ENCODE measurements at regions not wholly inside any gene's neighbourhood (a gene's known extent, or its start where the extent isn't known, plus 50 kb on each side); places are given as distances from the start of the nearest gene placed in this dataset.
A peak's percentile ranks its signal among the peaks of the same experiment; 100 is the strongest.

DNA sequence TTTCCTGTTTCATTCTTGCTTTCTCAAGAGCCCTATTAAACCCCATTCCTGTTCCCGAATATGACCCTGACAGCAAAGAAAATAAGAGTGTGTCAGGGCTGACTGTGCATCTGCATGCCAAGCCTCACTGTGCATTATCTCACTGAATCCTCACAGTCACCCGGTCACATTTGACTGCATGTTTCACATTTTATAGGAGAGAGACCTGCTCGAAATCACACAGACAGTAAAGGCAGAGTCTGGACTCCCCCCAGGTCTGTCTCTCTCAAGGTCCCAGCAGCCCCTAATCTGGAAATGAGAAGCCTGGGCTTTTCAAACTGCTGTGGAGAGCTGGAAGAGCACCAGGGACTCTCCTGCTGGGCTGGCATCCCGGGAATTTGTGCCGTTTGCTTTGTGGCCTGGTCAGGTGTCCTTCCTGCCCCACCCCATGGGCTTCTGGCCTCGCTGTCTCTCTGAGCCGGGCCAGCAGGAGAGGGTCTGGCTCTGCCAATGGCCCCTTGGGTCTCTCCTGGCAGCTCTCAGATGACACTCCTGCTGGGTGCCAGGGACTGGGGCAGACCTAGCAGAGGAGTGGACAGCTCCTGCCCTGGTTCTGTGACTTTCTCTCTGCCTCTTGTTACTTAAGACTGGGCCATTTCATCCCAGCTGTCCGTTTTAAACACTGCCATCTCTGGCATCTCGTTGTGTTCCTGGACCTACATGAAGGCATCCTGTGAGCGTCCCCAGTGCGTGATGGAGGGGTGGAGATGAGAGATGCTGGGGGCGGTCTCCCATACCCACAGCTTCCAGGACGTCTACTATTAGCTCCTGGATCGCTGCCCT lies 173.6 kb downstream of the ARHGAP12 start:
- H3K27ac ChIP-seq = no peak overlapping the region
- peak in 1 of 2 donors; percentile 40 for DNase-seq (ENCODE audit: low read depth in 1 of 2, low spot score in 1 of 2)

GRCh38 chr10:31753681-31754080 lies 174.9 kb downstream of the ARHGAP12 start:
- no peaks in the 10 kb centered on the region for H3K9me3 ChIP-seq (ENCODE audit: low read depth)
- H3K27me3 ChIP-seq = no peaks in the 10 kb centered on the region
- H3K36me3 ChIP-seq = no peaks in the 10 kb centered on the region
- no peaks in the 10 kb centered on the region for H3K4me1 ChIP-seq (ENCODE audit: low read depth)
- no peak overlapping the region for H3K27ac ChIP-seq
- TF ChIP-seq CTCF (IDR thresholded peaks at IDR 0.05; ENCODE audit: low read depth, low read length) = no peak
- DNase-seq (ENCODE audit: low read depth in 1 of 2, low spot score in 1 of 2) = no peak
- no peak overlapping the region for H3K4me3 ChIP-seq

More for the DNA sequence above, 173.6 kb downstream of the ARHGAP12 start:
- Histone ChIP-seq H3K9me3 (ENCODE audit: low read depth) (no peaks in the 10 kb centered on the region), H3K36me3 (no peaks in the 10 kb centered on the region), H3K4me3 (no peak overlapping the region), H3K4me1 (ENCODE audit: low read depth) (no peaks in the 10 kb centered on the region), H3K27me3 (no peaks in the 10 kb centered on the region)
- no peak for TF ChIP-seq CTCF (IDR thresholded peaks at IDR 0.05; ENCODE audit: low read depth, low read length)

DNA sequence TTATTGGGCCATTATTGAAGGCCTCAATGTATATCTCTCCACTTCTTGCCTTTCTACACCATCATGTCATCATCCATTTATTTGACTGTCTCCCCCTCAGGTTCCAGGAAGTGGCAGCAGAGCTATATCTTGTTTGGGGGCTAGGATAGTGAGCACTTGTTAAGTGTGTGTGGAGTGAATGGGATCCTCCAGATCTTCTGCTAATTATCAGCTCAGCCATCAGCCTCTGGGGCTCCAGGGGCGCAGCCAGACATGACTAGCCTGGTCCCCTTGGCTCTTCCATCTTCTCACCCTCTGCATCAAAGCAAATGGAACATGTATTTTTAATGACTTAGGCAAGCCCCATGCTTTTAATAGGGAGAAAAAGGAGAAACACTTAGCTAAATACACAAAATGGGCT lies 176.5 kb downstream of the ARHGAP12 start:
- Histone ChIP-seq H3K9me3 (ENCODE audit: low read depth) (no peaks in the 10 kb centered on the region), H3K27ac (no peak overlapping the region), H3K4me1 (ENCODE audit: low read depth) (no peaks in the 10 kb centered on the region), H3K27me3 (no peaks in the 10 kb centered on the region), H3K36me3 (no peaks in the 10 kb centered on the region), H3K4me3 (no peak overlapping the region)
- DNase-seq (ENCODE audit: low read depth in 1 of 2, low spot score in 1 of 2) = no peak
- TF ChIP-seq CTCF (IDR thresholded peaks at IDR 0.05; ENCODE audit: low read depth, low read length) = no peak

- Histone ChIP-seq H3K27me3 (no peaks in the 10 kb centered on the region), H3K9me3 (ENCODE audit: low read depth) (no peaks in the 10 kb centered on the region), H3K36me3 (no peaks in the 10 kb centered on the region), H3K27ac (no peak overlapping the region), H3K4me3 (no peak overlapping the region), H3K4me1 (ENCODE audit: low read depth) (no peaks in the 10 kb centered on the region)
- DNase-seq (ENCODE audit: low read depth in 1 of 2, low spot score in 1 of 2) = no peak
- TF ChIP-seq CTCF (IDR thresholded peaks at IDR 0.05; ENCODE audit: low read depth, low read length) = no peak
Observed at GRCh38 chr10:31751738-31752080, 176.9 kb downstream of the ARHGAP12 start.

DNA sequence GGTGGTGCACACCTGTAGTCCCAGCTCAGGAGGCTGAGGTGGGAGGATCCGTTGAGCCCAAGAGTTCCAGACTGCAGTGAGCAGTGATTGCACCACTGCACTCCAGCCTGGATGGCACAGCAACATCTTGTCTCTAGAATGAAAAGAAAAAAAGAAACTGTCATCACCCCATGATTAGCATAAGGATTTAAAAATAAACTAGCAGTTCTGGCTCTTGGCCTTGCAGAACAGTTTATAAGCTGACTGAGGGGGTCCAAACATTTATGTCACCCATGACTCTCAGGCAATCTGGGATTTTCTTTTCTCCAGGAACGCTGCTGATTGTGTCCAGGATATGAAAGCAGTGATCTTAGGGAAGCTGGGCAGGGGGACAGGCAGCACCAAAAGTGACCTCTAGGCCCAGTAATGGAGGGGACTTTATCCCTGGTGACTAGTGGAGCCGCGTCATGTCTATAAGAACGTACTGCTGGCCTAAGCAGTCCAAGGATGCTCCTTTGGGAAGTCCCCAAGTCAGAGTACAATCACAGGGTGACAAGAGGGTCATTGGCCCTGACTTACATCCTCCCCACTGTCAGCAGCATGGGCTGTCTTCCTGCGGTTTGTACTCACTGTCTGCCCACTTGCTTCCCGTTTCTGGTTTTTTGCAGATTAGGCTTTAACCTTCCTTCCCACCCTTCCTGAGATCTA lies 177.4 kb downstream of the ARHGAP12 start:
- H3K27me3 ChIP-seq = no peaks in the 10 kb centered on the region
- no peak for DNase-seq (ENCODE audit: low read depth in 1 of 2, low spot score in 1 of 2)
- no peaks in the 10 kb centered on the region for H3K36me3 ChIP-seq
- H3K9me3 ChIP-seq (ENCODE audit: low read depth) = no peaks in the 10 kb centered on the region
- no peak overlapping the region for H3K4me3 ChIP-seq
- H3K4me1 ChIP-seq (ENCODE audit: low read depth) = no peaks in the 10 kb centered on the region
- no peak for TF ChIP-seq CTCF (IDR thresholded peaks at IDR 0.05; ENCODE audit: low read depth, low read length)
- H3K27ac ChIP-seq = no peak overlapping the region

Measured in cardiac muscle cell (in vitro differentiated cells and primary cell).